Suppressor macrophage (primary cell): ENCODE measurements at regions not wholly inside any gene's neighbourhood (a gene's known extent, or its start where the extent isn't known, plus 50 kb on each side); places are given as distances from the start of the nearest gene placed in this dataset.
"Not testable (repeated sequence)": the region's sequence is repeated elsewhere in the genome, so short reads cannot be mapped to it uniquely, and the experiment has no call there.

ENCODE experiments used
- DNase-seq, 4 experiments: peaks; one replicate each; pipeline ENCODE4 v3.0.0-alpha.2; 2020 to 2022

DNA sequence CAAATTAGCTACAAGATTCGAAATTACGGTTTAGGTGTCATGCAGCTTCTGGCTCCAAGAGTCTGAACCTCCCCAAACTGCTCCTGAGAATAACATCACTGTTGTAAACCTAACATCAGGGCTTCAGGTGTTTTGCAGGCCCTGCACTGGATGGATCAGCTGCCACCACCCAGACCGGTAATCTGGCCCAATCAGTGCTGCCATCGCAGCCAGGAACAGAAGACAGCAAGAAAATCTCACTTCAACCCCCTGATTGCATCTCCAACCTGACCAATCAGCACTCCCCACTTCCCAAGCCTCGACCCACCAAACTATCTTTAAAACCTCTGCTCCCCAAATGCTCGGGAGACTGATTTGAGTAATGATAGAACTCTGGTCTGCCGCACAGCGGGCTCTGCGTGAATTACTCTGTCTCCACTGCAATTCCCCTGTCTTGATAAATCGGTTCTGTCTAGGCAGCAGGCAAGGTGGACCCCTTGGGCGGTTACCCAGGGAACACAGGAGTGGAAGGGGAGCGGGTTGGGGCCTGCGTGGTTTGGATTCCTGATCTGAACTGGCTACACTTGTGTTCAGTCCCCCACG lies 268.5 kb upstream of the SFSWAP start:
- no peak for DNase-seq

DNA sequence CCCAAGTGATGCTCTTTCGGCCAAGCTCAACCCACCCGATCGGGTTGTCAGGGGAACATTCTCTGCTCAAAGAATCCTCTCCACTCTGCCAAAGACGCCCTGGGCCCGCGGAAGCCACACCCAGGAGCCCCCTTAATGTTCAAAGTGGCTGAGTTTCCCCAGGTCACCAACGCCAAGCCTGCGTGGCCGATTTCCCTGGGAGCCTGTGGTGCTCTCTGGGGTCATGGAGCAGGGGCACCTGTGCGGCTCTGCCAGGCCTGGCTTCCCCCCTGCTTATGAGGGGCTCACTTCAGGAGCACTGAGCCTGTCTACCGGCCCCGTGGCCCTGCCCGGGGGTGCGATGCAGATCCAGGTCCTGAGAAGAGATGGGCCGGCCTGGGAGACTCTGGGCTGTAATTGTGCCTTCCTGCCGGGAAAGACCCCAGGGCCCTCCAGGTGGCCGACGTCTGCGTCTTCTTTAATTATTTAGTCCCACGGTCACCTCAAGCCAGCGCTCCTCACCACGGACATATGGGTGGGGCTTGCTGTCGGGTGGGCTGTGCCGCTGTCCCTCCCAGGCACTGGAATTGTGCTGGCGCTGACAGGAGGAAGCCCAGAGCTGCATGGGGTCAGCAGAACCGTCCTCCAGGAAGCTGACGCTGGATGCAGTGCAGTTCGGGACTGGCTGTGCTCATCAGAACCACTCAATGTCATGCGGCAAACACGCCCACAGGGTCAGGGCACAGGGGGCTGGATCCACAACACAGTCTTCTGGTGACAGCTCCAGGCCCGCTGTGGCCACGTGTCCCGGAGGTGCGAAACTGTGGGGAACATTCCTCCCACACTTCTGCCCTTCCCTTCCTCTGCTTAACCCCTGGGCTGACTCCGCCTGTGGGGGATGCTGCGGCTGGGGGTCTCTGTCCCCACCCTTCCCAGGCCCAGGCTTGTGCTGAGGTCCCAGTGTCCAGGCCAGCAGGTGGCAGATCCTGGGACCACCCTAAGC lies 267.6 kb upstream of the SFSWAP start:
- DNase-seq: no peak

- no peak for DNase-seq
Measured at GRCh38 chr12:131444220-131445164, 266.4 kb upstream of the SFSWAP start.

DNA sequence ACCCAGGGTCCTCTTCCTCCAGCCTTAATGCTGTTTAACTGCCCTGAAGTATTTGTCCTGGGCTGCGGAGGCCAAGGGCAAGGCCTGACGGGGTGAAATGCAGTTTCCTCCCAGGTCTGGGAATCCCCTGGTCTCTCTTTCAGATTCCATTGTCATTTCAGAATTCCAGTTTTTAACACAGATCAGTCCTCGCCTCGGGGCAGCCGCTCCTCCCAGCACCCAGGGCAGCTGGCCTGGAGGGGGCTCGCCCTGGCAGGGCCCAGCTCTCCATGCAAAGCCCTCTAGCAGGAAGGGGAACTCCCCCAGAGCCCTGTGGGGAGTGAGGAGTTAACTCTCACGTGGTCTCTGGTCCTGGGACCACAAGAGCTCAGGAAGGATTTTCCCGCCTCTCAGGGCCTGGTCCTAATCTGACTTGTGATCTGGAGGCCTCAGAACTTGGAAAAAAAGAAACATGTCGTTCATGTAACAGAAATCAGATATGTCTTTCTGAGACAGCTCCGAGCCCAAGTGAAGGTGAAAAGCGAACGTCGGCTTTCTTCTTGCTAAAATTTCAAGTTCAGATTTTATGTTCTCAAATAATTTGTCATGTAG lies 265.6 kb upstream of the SFSWAP start:
- DNase-seq: no peak

- no peak for DNase-seq
Measured at GRCh38 chr12:131445795-131446194, 265.1 kb upstream of the SFSWAP start.

DNA sequence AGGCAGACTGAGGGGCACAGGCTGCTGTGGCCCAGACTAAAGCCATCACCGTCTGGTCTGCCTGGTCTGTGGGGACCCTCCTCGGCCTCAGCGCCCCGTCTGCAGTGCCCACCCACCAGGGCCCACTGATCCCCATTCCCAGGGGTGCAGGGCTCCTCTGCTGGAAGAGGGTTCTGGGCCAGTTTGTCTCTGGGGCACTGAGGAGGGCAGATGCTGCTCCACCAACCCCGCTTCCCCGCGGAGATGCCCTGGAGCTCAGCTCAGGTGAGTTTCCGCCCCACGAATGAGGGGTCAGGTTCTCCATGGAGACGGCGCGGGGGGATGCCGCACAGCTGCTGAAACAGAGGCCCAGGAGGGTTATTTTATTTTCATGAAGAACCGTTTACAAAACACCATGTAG lies 263.3 kb upstream of the SFSWAP start:
- not testable (repeated sequence) for DNase-seq

- DNase-seq: no peak
Measured at GRCh38 chr12:131448254-131448795, 262.6 kb upstream of the SFSWAP start.

GRCh38 chr12:131449027-131449426 lies 261.9 kb upstream of the SFSWAP start:
- DNase-seq: no peak

DNA sequence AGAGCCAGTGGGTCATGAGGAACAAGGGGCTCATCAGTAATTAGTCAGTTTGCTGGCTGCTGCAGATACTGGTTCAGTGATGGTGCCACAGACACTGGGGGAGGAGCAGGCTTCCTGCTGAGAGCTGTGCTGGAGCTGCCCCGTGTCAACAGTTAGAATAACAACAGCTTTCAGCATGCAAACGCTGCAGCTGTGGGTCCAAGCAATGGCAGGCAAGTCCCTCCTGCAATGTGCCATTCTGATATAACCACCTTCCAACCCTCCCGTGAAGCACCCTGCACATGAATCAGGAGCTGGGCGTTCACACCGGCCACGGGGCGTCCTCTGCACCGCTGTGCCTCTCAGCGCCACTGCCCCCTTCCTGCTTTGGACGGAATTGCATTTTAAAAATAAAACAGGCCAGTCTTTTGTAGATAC lies 258.4 kb upstream of the SFSWAP start:
- DNase-seq: peak; percentile 48 to 70 (median 64)

GRCh38 chr12:131454418-131455217 lies 256.3 kb upstream of the SFSWAP start:
- peak; percentile 70 to 84 (median 76) for DNase-seq

GRCh38 chr12:131455218-131455506 lies 255.7 kb upstream of the SFSWAP start:
- no peak for DNase-seq

GRCh38 chr12:131455581-131456110 lies 255.2 kb upstream of the SFSWAP start:
- no peak for DNase-seq

- no peak for DNase-seq
Measured at GRCh38 chr12:131456301-131457027, 254.4 kb upstream of the SFSWAP start.

- DNase-seq: no peak
Measured at GRCh38 chr12:131457028-131457310, 253.9 kb upstream of the SFSWAP start.

- DNase-seq: no peak
Measured at GRCh38 chr12:131457331-131458047, 253.4 kb upstream of the SFSWAP start.

GRCh38 chr12:131458048-131458374 lies 252.9 kb upstream of the SFSWAP start:
- no peak for DNase-seq

DNA sequence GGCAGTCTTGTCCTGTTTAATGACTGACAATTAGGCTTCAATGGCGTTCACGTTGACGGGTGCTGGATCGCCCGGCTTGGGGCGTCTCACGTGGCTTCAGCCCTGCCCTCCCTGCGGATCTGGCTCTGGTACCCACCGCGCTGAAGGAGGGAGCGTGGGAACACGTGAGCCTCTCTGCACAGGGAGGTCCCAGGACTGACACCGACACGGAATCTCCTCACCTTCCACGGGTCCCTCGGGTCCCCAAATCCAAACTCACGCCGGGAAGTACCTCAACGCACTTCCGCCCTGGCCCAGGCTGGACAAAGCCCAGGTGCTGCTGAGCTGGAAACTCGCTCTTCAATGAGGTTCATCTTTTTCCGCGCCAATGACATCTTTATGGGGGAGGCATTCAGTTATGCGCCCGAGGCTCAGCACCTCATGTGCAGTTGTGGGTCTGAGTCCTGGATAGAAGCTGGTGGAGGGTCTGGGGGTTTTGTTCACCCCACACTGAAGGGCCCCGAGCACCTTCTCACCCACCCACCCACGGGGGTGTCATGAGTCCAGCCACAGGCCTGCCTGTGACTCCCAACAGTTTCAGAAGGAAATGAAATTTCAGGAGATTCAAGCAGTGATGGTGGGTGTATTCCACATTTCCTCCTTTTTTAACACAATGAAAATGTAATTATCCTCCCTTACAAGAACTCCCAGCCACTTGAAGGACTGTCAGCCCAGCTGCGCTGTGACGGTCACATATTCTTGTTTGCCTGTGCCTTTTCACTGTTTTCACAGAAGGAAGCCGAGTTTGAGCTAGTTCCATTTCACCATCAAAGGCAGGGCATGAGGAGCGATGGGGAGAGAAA lies 251.7 kb upstream of the SFSWAP start:
- peak; percentile 3 to 34 (median 32) for DNase-seq

- DNase-seq: no peak
Measured at GRCh38 chr12:131459773-131460365, 251.0 kb upstream of the SFSWAP start.

- no peak for DNase-seq
Measured at GRCh38 chr12:131460520-131460919, 250.4 kb upstream of the SFSWAP start.
